ENCODE measurements at regions not wholly inside any gene's neighbourhood (a gene's known extent, or its start where the extent isn't known, plus 50 kb on each side); places are given as distances from the start of the nearest gene placed in this dataset.

DNA sequence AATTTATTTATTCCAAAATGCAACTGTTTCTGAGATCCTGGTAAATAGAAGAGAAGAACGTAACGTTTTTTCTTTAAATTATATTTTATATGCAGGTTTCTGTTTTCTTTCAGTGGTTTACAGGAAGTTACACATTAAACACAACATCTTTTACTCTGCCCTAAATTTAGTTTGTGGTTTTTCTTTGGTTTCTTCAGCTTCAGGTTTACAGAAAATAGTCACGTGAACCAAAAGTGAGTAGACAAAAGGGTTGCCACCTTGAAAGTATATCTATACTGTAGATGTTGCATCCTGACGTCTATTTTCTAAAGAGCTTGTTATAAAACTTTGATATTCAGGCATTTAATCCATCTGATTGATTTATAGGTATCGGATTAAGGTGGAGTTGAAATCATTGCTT lies 1236.6 kb downstream of the MAT2B start:
- no peak for DNase-seq (ENCODE audit: low read depth)
- TF ChIP-seq, protein P1, sequence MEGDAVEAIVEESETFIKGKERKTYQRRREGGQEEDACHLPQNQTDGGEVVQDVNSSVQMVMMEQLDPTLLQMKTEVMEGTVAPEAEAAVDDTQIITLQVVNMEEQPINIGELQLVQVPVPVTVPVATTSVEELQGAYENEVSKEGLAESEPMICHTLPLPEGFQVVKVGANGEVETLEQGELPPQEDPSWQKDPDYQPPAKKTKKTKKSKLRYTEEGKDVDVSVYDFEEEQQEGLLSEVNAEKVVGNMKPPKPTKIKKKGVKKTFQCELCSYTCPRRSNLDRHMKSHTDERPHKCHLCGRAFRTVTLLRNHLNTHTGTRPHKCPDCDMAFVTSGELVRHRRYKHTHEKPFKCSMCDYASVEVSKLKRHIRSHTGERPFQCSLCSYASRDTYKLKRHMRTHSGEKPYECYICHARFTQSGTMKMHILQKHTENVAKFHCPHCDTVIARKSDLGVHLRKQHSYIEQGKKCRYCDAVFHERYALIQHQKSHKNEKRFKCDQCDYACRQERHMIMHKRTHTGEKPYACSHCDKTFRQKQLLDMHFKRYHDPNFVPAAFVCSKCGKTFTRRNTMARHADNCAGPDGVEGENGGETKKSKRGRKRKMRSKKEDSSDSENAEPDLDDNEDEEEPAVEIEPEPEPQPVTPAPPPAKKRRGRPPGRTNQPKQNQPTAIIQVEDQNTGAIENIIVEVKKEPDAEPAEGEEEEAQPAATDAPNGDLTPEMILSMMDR (IDR thresholded peaks at IDR 0.05; ENCODE audit: control insufficient read depth, extremely low read depth, insufficient read depth) = no peak
- no peak overlapping the region for H3K4me3 ChIP-seq (ENCODE audit: low read depth, low read length)

DNA sequence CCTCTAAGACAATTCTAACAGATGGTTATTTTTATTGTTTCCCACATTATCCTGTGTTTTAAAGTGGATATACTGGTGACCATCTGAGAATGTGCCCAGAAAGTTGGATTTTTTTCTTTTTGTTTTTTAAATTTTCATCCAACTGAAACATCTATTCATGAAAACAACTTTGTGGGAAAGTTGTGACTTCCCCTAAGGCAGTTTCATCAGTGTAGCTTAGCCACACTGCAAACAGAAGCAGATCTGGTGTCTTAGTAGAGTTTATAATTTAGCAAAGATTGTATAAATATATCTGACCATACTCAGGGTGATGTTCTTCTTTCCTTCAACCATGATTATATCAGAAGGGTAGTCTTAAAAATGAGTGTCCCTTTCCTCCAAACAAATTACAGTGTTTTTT lies 1241.3 kb downstream of the MAT2B start:
- TF ChIP-seq, protein P1 (IDR thresholded peaks at IDR 0.05; ENCODE audit: control insufficient read depth, extremely low read depth, insufficient read depth) = no peak
- H3K4me3 ChIP-seq (ENCODE audit: low read depth, low read length) = no peak overlapping the region
- no peak for DNase-seq (ENCODE audit: low read depth)

DNA sequence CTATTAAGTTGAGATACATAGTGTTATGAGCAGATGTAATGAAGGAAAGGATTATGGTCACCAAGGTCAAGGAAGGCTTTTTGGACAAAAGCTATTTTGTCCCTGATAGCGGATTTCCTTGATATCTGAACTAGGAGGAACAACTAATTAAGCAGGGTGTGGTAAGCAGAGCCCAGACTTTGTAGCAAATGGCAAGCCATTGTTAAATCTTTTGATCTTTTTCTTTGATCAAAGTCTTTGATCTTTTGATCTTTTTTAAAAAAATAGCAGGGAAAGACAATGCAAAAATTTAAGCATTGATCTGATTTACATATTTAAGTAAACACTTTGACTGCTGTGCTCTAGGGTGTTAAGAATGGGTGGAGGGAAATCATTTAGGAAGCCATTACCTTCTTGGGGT lies 1242.0 kb downstream of the MAT2B start:
- no peak for DNase-seq (ENCODE audit: low read depth)
- TF ChIP-seq, protein P1 (IDR thresholded peaks at IDR 0.05; ENCODE audit: control insufficient read depth, extremely low read depth, insufficient read depth) = no peak

DNA sequence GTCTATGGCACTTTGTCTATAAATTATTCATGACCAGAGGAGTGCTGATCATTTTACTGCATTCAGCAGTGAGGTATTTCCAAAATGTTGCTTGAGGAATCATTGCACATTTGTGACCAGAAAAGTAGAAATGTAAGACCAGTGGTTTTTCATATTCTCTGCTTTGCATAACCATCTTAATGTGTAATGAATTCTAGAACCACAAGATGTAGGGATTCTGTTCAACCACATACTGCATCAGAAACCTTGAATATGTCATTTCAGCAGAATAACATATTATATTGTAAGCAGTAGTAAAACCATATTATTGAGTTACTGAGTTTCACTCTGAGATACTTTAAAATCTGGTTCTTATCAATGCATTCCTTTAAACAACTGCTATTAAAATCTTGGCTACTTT lies 1243.4 kb downstream of the MAT2B start:
- no peak for DNase-seq (ENCODE audit: low read depth)
- H3K4me3 ChIP-seq (ENCODE audit: low read depth, low read length) = no peak overlapping the region
- TF ChIP-seq, protein P1 (IDR thresholded peaks at IDR 0.05; ENCODE audit: control insufficient read depth, extremely low read depth, insufficient read depth) = no peak

More for the DNA sequence above, 1242.0 kb downstream of the MAT2B start:
- H3K4me3 ChIP-seq (ENCODE audit: low read depth, low read length) = no peak overlapping the region

DNA sequence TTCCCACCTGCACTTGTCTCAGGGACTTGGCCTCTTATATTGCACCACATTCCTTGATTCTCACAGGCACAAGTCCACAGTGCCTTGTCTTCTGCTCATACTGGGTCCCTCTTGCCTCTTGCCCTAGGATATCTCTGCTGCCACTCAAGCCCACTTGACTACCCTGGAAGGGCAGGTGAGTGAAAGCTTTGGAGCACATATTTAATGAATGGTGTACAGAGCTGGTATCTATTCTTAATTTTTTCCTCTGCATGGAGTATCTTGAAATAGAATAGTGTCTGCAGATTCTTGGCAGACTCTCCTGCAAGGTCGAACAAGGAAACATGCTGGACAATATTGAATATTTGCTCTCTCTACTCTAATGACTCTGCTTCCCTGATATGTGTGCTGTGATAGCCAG lies 1248.0 kb downstream of the MAT2B start:
- TF ChIP-seq, protein P1 (IDR thresholded peaks at IDR 0.05; ENCODE audit: control insufficient read depth, extremely low read depth, insufficient read depth) = no peak
- no peak for DNase-seq (ENCODE audit: low read depth)
- no peak overlapping the region for H3K4me3 ChIP-seq (ENCODE audit: low read depth, low read length)

DNA sequence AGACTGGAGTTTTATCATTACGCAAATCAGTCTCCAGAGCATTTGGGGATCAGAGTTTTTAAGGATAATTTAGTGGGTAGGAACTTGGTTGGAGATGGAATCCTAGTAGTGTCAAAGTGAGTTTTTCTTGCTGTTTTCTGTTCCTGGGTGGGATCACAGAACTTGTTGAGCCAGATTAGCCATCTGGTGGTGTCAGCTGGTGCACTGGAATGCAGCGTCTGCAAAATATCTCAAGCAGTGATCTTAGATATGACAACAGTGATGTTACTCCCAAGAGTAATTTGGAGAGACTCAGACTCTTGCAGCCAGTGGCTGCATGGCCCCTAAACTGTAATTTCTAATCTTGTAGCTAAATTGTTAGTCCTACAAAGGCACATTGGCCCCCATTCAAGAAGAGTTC lies 1257.8 kb downstream of the MAT2B start:
- no peak overlapping the region for H3K4me3 ChIP-seq (ENCODE audit: low read depth, low read length)
- no peak for DNase-seq (ENCODE audit: low read depth)
- TF ChIP-seq, protein P1 (IDR thresholded peaks at IDR 0.05; ENCODE audit: control insufficient read depth, extremely low read depth, insufficient read depth) = no peak

DNA sequence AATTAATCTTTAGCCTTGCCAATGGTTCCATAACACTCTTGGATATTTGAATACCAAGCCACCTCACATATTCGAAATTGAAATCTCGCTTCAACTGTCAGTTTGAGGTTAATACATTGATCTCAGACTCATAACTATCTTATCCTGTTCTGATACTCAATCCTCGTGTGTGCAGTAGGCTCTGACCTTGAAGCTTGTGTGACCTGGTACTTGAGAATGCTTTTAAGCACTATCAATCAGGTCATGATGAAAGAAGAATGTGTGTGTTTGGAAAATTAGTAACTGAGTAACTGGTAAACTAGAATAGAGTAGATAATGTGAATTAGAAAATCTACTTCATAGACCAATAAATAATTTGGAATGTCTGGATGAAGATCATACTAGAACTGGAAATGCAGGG lies 1266.7 kb downstream of the MAT2B start:
- TF ChIP-seq, protein P1 (IDR thresholded peaks at IDR 0.05; ENCODE audit: control insufficient read depth, extremely low read depth, insufficient read depth) = no peak
- no peak overlapping the region for H3K4me3 ChIP-seq (ENCODE audit: low read depth, low read length)
- no peak for DNase-seq (ENCODE audit: low read depth)

All from LNCaP clone FGC (cell line).